ENCODE measurements at regions not wholly inside any gene's neighbourhood (a gene's known extent, or its start where the extent isn't known, plus 50 kb on each side); places are given as distances from the start of the nearest gene placed in this dataset.

- DNase-seq (ENCODE audit: extremely low spot score), result no peak
- CTCF ChIA-PET, result no interaction called here
- TF ChIP-seq CTCF (IDR thresholded peaks at IDR 0.05; ENCODE audit: control extremely low read depth, extremely low read depth, low read depth, missing control alignments), result peak; percentile 27
- POLR2A ChIA-PET, result no interaction called here
Measured at GRCh38 chr5:45796959-45797553, 100.9 kb upstream of the HCN1 start.

- CTCF ChIA-PET, result interaction anchor here (1.8 kb wide), 2 partner anchors 9 to 27 kb away, joined by 4 read pairs; no protein-coding TSS in a partner anchor
- TF ChIP-seq CTCF (IDR thresholded peaks at IDR 0.05; ENCODE audit: control extremely low read depth, extremely low read depth, low read depth, missing control alignments), result no peak
- DNase-seq (ENCODE audit: extremely low spot score), result no peak
Measured at GRCh38 chr5:45795458-45795857, 99.3 kb upstream of the HCN1 start.

GRCh38 chr5:45793638-45794532 is 97.7 kb upstream of the HCN1 start:
- no peak for TF ChIP-seq CTCF (IDR thresholded peaks at IDR 0.05; ENCODE audit: control extremely low read depth, extremely low read depth, low read depth, missing control alignments)
- DNase-seq (ENCODE audit: extremely low spot score), result no peak
- ChIA-PET CTCF (no interaction called here), POLR2A (no interaction called here)

More at GRCh38 chr5:45795458-45795857, 99.3 kb upstream of the HCN1 start:
- POLR2A ChIA-PET, result no interaction called here

- ChIA-PET POLR2A (no interaction called here), CTCF (no interaction called here)
- DNase-seq (ENCODE audit: extremely low spot score), result no peak
- no peak for TF ChIP-seq CTCF (IDR thresholded peaks at IDR 0.05; ENCODE audit: control extremely low read depth, extremely low read depth, low read depth, missing control alignments)
Measured at GRCh38 chr5:45779874-45780671, 83.9 kb upstream of the HCN1 start.

GRCh38 chr5:45774528-45774927 is 78.3 kb upstream of the HCN1 start:
- no peak for DNase-seq (ENCODE audit: extremely low spot score)
- POLR2A ChIA-PET, result no interaction called here
- no peak for TF ChIP-seq CTCF (IDR thresholded peaks at IDR 0.05; ENCODE audit: control extremely low read depth, extremely low read depth, low read depth, missing control alignments)
- CTCF ChIA-PET, result interaction anchor here (1.0 kb wide), 1 partner anchor 732 kb away, joined by 3 read pairs; no protein-coding TSS in a partner anchor

DNA sequence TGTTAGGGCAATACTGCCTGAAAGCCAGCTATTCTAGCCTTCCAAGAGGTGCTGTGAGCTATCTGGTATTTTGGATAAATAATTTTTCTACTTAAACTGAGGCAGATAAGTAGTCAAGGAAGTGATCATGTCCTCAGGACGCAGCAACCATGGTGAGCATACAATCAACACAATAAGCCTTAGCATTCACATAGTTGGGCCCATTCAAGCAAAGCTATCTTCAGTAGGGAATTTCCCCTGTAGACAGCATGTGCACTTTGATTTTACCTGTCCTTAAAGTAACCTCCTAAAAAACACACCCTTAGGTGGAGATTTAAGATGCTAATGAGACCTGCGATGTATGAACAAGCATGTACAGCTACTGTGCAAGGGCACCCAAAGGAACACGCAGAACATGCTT is 76.2 kb upstream of the HCN1 start:
- DNase-seq (ENCODE audit: extremely low spot score), result no peak
- ChIA-PET CTCF (interaction anchor here (1.7 kb wide), 1 partner anchor 8 kb away, joined by 4 read pairs; no protein-coding TSS in a partner anchor), POLR2A (no interaction called here)
- no peak for TF ChIP-seq CTCF (IDR thresholded peaks at IDR 0.05; ENCODE audit: control extremely low read depth, extremely low read depth, low read depth, missing control alignments)
